Left kidney (tissue), 1 donor: ENCODE measurements at regions not wholly inside any gene's neighbourhood (a gene's known extent, or its start where the extent isn't known, plus 50 kb on each side); places are given as distances from the start of the nearest gene placed in this dataset.

ENCODE experiments used
- DNase-seq: peaks from one replicate; pipeline ENCODE4 v3.0.0-alpha.2; 2013

DNA sequence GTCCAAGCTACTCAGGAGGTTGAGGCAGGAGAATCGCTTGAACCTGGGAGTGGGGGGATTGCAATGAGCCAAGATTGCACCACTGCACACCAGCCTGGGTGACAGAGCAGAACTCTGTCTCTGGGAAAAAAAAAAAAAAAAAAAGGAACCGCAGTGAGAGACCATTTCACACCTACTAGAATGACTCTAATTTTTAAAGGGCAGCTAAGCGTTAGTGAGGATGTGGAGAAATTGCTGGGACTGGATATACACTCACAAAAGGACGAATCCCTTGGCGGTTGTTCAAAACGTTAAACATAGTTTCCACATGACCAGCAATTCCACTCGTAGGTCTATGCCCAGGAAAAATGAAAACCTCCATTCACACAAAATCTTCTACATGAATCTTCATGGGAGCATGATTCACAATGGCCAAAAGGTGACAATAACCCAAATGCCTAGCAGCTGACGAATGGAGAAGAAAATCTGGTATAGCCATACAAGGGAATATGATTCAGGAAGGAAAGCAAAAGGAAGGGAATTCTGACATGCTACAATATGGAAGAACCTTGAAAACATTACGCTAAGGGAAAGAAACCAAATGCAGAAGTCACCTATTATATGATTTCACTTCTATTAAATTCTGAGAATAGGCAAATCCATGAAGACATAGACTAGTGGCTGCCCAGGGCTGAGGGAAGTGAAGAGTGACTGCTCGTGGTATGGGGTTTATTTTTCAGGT, 127.0 kb downstream of the CHSY1 start:
- no peak for DNase-seq

DNA sequence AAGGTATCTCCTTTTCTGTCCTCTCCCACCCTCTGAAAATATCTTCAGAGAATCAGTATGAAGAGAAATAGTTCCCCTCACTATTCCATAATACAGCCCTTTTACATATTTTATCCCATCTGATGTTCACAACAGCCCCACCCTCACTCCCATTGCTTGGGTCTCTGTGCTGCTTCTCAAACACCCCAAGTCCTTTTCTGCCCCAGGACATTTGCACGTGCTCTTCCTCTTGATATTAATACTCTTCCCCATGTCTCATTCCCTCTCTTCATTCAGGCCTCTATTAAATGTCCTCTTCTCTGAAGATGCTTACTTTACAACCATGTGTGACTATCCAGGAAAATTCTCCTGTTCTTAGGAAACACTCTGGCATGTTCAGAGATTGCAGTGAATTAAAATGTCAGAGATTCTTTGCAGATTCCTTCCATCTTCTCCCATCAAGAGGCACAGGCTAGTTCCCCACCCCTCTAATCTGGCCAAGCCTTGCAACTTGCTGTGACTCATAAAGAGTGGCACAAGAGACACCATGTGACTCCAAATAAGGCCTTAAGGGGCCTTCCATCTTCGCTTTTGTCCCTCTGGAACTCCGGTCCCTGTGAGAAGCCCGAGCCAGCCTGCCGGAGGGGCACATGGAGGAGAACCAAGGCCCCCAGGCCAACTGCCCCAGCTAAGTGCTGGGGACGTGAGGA, 128.5 kb downstream of the CHSY1 start:
- DNase-seq, result no peak

DNA sequence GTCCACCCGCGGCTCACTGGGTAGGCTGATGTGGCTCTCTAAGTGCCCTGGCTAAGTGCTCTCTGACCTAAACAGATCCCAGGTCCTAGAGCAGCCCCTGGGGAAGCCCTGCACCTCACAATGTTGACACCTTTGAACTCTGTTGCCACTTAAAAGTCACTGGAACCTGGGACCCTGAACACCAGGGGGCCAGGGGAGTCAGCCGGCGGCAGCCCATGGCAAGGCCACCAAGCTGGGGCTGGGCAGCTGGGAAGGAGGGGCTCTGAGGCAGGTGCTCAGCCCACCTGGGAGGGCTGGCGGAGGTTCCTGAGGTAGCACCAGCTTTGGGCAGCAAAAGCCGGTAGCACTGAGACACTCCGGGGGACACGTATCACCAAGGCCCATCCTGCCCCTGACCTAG, 129.0 kb downstream of the CHSY1 start:
- DNase-seq, result no peak

DNA sequence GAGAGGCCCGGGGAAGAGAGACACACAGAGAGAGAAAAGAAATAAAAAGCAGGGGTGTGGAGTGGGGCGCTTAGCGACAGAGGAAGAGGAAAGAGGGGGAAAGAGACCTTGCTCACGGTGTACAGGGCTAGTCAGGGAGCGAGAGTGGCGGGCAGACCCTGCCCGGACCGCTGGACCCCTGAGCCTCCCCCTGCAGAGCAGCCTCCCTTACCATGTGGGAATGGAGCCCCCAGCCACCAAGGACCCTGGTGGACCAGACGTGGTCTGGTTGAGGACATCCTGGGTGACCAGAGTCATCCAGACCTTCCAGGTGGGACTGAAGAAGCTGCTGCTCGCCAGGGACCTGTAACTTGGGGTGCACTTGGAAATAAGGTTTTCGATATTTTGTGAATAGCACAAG, 129.6 kb downstream of the CHSY1 start:
- DNase-seq, result no peak

DNA sequence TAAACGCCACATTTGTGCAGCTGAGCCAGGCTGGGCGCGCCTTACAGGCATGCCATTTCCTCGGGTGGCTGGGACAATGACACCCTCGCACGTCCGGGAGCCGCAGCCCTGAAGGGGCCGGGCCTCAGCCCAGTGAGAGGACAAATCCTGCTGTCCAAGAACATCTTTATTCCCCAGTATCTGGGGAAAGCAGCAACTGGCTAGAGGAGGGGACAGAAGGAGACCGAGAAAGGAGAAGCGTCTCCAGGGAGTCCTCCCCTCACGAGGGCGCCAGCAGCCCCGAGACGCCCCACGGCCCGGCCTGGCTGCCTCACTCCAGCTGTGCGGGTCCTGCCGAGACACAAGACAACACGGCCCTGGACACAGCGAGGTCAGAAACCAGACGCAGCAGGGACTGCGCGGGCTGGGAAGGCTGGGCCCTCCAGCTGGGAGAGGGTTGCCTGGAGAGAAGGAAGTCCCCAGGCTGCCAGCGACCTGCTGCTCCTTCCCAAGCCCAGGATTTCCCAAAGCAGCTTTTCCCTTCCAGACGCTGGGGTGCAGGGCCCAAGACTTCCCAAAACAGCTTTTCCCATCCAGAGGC, 130.2 kb downstream of the CHSY1 start:
- peak; percentile 66 for DNase-seq

DNA sequence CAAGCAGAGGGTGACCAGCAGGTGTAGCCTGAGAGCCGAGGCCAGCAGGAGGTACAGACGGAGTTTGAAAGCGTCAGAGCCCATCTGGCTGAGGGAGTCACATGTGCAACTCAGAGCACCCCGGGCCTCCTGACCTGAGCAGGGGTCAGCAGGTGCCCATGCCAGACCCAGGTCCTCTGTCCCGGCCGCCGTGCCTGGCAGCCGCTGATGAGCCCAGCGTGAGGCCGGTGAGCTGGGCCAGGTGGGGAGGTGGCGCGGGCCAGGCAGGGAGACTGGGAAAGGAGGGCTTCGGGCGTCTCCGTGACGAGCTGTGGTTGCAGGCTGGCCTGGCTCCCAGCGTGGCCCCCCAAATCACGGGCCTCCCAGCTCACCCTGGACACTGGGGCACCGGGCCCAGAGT, 130.9 kb downstream of the CHSY1 start:
- no peak for DNase-seq

DNA sequence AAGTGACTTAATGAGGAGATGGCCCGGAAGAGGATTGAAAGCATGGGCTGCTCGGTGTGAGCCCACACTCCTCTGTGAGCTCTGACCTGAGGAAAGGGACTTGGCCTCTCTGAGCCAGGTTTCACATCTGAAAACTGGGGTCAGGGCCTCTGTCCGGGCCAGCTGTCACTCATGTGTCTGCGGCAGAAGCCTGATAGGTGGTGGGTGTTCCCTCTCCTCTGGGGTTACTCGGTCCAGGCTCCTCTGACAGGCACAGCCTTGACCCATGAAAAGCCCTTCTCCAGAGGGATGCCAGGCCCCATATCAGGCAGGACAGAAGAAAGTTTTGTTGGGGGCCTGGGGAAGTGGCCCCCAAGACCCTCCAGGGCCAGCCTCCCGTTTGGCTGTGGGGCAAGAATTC, 131.4 kb downstream of the CHSY1 start:
- DNase-seq, result no peak
